PC-3 (cell line): ENCODE measurements at regions not wholly inside any gene's neighbourhood (a gene's known extent, or its start where the extent isn't known, plus 50 kb on each side); places are given as distances from the start of the nearest gene placed in this dataset.

Experiments
- ATAC-seq: fragments of 200-7000 bp; cut with Tn5 transposase; 2 replicates; pipeline ENCODE4 v1.9.1; 2020; ENCODE audit warnings: mild to moderate bottlenecking, moderate library complexity
- BruUV-seq: library from RNA; stranded (reverse); fragments of 400-500 nt; replicated peaks from 2 replicates; lab custom pipeline; 2021; lab: Mats Ljungman, UMichigan
- CTCF ChIA-PET: fragments of 300-600 bp; sonication (Branson Sonifier 250); formaldehyde crosslinking; loops from one replicate; lab custom pipeline; 2022; ENCODE audit warnings: antibody characterized with exemption; lab: Charles Lee
- POLR2A ChIA-PET: fragments of 300-600 bp; sonication (Branson Sonifier 250); formaldehyde crosslinking; loops from one replicate; lab custom pipeline; 2022; ENCODE audit warnings: antibody characterized with exemption; ENCODE audit not compliant: unreplicated experiment; lab: Charles Lee
- DNase-seq: peaks from one replicate; pipeline ENCODE4 v3.0.0-alpha.2; 2015
- H2AFZ ChIP-seq: fragments of 300-600 bp; sonication (generic); 2 replicates; pipeline ENCODE4 v1.6.0; 2016; ENCODE audit warnings: antibody characterized with exemption, low read length
- H3F3A ChIP-seq: fragments of 300-600 bp; sonication (generic); one replicate; pipeline ENCODE4 v1.6.0; 2017; ENCODE audit warnings: antibody characterized with exemption, low read length, control low read depth, mild to moderate bottlenecking; ENCODE audit not compliant: unreplicated experiment
- H3K27ac ChIP-seq: fragments of 300-600 bp; sonication (generic); 2 replicates; pipeline ENCODE4 v1.5.1; 2016; ENCODE audit warnings: mild to moderate bottlenecking, low read length
- H3K27me3 ChIP-seq: fragments of 300-600 bp; sonication (generic); 2 replicates; pipeline ENCODE4 v1.6.1; 2016; ENCODE audit warnings: low read length, mixed read lengths
- H3K36me3 ChIP-seq: fragments of 300-600 bp; sonication (generic); 2 replicates; pipeline ENCODE4 v1.6.1; 2016; ENCODE audit warnings: low read depth, mixed run types, low read length, mixed read lengths
- H3K4me1 ChIP-seq: fragments of 300-600 bp; sonication (generic); 2 replicates; pipeline ENCODE4 v1.5.1; 2016; ENCODE audit warnings: low read length; ENCODE audit not compliant: insufficient read depth
- H3K4me2 ChIP-seq: fragments of 300-600 bp; sonication (generic); 2 replicates; pipeline ENCODE4 v1.6.0; 2016; ENCODE audit warnings: low read length
- H3K4me3 ChIP-seq: fragments of 300-600 bp; sonication (generic); 2 replicates; pipeline ENCODE4 v1.5.1; 2016; ENCODE audit warnings: mild to moderate bottlenecking, low read length, mixed read lengths
- H3K79me2 ChIP-seq: fragments of 300-600 bp; sonication (generic); 2 replicates; pipeline ENCODE4 v1.6.1; 2017; ENCODE audit warnings: low read length, mixed read lengths
- H3K9ac ChIP-seq: fragments of 300-600 bp; sonication (generic); 2 replicates; pipeline ENCODE4 v1.6.0; 2016; ENCODE audit warnings: mild to moderate bottlenecking, low read length
- H3K9me2 ChIP-seq: fragments of 300-600 bp; sonication (generic); replicated peaks from 2 replicates; pipeline ENCODE4 v1.6.1; 2016; ENCODE audit warnings: mixed run types, low read length, mixed read lengths
- H3K9me3 ChIP-seq: fragments of 300-600 bp; sonication (generic); 2 replicates; pipeline ENCODE4 v1.6.1; 2016; ENCODE audit warnings: low read length, mixed read lengths
- H4K20me1 ChIP-seq: fragments of 300-600 bp; sonication (generic); 2 replicates; pipeline ENCODE4 v1.6.1; 2016; ENCODE audit warnings: low read length, mixed read lengths
- CTCF ChIP-seq: fragments of 300-600 bp; sonication (generic); conservative IDR thresholded peaks from 2 replicates; pipeline ENCODE4 v1.5.1; 2017; ENCODE audit warnings: antibody characterized with exemption, low read depth, mild to moderate bottlenecking, low read length
- EZH2 ChIP-seq: fragments of 300-600 bp; sonication (generic); IDR thresholded peaks from one replicate; pipeline ENCODE4 v1.6.1; 2017; ENCODE audit warnings: antibody characterized with exemption, mild to moderate bottlenecking, low read length; ENCODE audit not compliant: unreplicated experiment
- EZH2phosphoT487 ChIP-seq: fragments of 300-600 bp; sonication (generic); IDR thresholded peaks from 2 replicates; pipeline ENCODE4 v1.6.1; 2018; ENCODE audit warnings: mild to moderate bottlenecking, antibody characterized with exemption, low read length, borderline replicate concordance
- intact Hi-C: fragments of 100-400 bp; cut with micrococcal nuclease; formaldehyde crosslinking; loops from 2 replicates; pipeline ENCODE4 v1.9.0; 2023

- H3K27me3 ChIP-seq, result no peaks in the 10 kb centered on the region
- H3K4me3 ChIP-seq, result no peak overlapping the region
- no peaks in the 10 kb centered on the region for H3K9me3 ChIP-seq
- H3K79me2 ChIP-seq, result no peaks in the 10 kb centered on the region
- no peaks in the 10 kb centered on the region for H3K9me2 ChIP-seq
- TF ChIP-seq EZH2, result no peak
- TF ChIP-seq EZH2phosphoT487, result no peak
- TF ChIP-seq CTCF, result no peak
- intact Hi-C loops, result no loop called here
- no peaks in the 10 kb centered on the region for H3K36me3 ChIP-seq
- H4K20me1 ChIP-seq, result no peaks in the 10 kb centered on the region
- no peak overlapping the region for H2AFZ ChIP-seq
- no peak overlapping the region for H3K4me2 ChIP-seq
- DNase-seq, result no peak
- ChIA-PET CTCF (no interaction called here), POLR2A (no interaction called here)
- H3K9ac ChIP-seq, result no peak overlapping the region
- H3K27ac ChIP-seq, result no peak overlapping the region
- 0 out of 2 replicates have a peak, but pooled peaks cover 3% of the 10 kb centered on the region for H3K4me1 ChIP-seq
- BruUV-seq, result no TSS peak
- no peak for ATAC-seq
- H3F3A ChIP-seq, result no peaks in the 10 kb centered on the region
Observed at GRCh38 chr6:169094552-169094950, 159.1 kb downstream of the THBS2 start.

GRCh38 chr6:169093770-169094551, 159.7 kb downstream of the THBS2 start:
- Histone ChIP-seq H3F3A (no peaks in the 10 kb centered on the region), H3K79me2 (no peaks in the 10 kb centered on the region), H4K20me1 (no peaks in the 10 kb centered on the region), H3K9me3 (no peaks in the 10 kb centered on the region), H3K4me2 (no peak overlapping the region), H3K27ac (no peak overlapping the region), H3K9ac (no peak overlapping the region), H3K4me1 (0 out of 2 replicates have a peak, but pooled peaks cover 3% of the 10 kb centered on the region), H3K9me2 (no peaks in the 10 kb centered on the region), H2AFZ (no peak overlapping the region), H3K4me3 (no peak overlapping the region), H3K27me3 (no peaks in the 10 kb centered on the region), H3K36me3 (no peaks in the 10 kb centered on the region)
- intact Hi-C loops, result no loop called here
- TF ChIP-seq EZH2phosphoT487, result no peak
- BruUV-seq, result no TSS peak
- no peak for DNase-seq
- no peak for ATAC-seq
- POLR2A ChIA-PET, result no interaction called here
- CTCF ChIA-PET, result no interaction called here

- no peak for TF ChIP-seq EZH2phosphoT487
- no peak for TF ChIP-seq EZH2
- TF ChIP-seq CTCF, result no peak
- H3K4me1 ChIP-seq, result 0 out of 2 replicates have a peak, but pooled peaks cover 3% of the 10 kb centered on the region
- ChIA-PET POLR2A (no interaction called here), CTCF (no interaction called here)
- H3K79me2 ChIP-seq, result no peaks in the 10 kb centered on the region
- no peaks in the 10 kb centered on the region for H3K9me3 ChIP-seq
- ATAC-seq, result no peak
- H3K9me2 ChIP-seq, result no peaks in the 10 kb centered on the region
- no peak overlapping the region for H3K4me2 ChIP-seq
- no peaks in the 10 kb centered on the region for H3F3A ChIP-seq
- no peak overlapping the region for H3K9ac ChIP-seq
- intact Hi-C loops, result no loop called here
- no peaks in the 10 kb centered on the region for H4K20me1 ChIP-seq
- no peaks in the 10 kb centered on the region for H3K36me3 ChIP-seq
- no peaks in the 10 kb centered on the region for H3K27me3 ChIP-seq
- no peak overlapping the region for H2AFZ ChIP-seq
- DNase-seq, result no peak
- no peak overlapping the region for H3K4me3 ChIP-seq
- no peak overlapping the region for H3K27ac ChIP-seq
- BruUV-seq, result no TSS peak
Observed at GRCh38 chr6:169093066-169093723, 160.5 kb downstream of the THBS2 start.
